Stimulated activated naive CD8-positive, alpha-beta T cell treated with anti-CD3 and anti-CD28 coated beads, Interleukin-15, amount 100 ng/mL, for 72 hours (primary cell): ENCODE measurements at regions not wholly inside any gene's neighbourhood (a gene's known extent, or its start where the extent isn't known, plus 50 kb on each side); places are given as distances from the start of the nearest gene placed in this dataset.
A peak's percentile ranks its signal among the peaks of the same experiment; 100 is the strongest.

Source experiments
- ATAC-seq: fragments of 150-1000 bp; cut with Tn5 transposase; 2 replicates; pipeline ENCODE4 v1.10.0; 2021; ENCODE audit warnings: mild to moderate bottlenecking, moderate library complexity
- DNase-seq, 2 donors: peaks; one replicate each; pipeline ENCODE4 v3.0.0; 2021 to 2022
- H3K27ac Mint-ChIP-seq, 2 donors: one replicate each; pipeline ENCODE4 v1.8.0; 2022; ENCODE audit warnings: mild to moderate bottlenecking in 2 of 2, mixed read lengths in 2 of 2, moderate library complexity in 2 of 2
- H3K27me3 Mint-ChIP-seq: one replicate; pipeline ENCODE4 v1.8.0; 2022; ENCODE audit warnings: mixed read lengths
- H3K4me1 Mint-ChIP-seq: one replicate; pipeline ENCODE4 v1.8.0; 2022; ENCODE audit warnings: mild to moderate bottlenecking, mixed read lengths
- H3K4me3 Mint-ChIP-seq, 2 donors: one replicate each; pipeline ENCODE4 v1.8.0; 2022; ENCODE audit warnings: mild to moderate bottlenecking in 2 of 2, mixed read lengths in 2 of 2, moderate library complexity in 1 of 2
- H3K9me3 Mint-ChIP-seq, 2 donors: one replicate each; pipeline ENCODE4 v1.8.0; 2022; ENCODE audit warnings: mixed read lengths in 2 of 2

DNA sequence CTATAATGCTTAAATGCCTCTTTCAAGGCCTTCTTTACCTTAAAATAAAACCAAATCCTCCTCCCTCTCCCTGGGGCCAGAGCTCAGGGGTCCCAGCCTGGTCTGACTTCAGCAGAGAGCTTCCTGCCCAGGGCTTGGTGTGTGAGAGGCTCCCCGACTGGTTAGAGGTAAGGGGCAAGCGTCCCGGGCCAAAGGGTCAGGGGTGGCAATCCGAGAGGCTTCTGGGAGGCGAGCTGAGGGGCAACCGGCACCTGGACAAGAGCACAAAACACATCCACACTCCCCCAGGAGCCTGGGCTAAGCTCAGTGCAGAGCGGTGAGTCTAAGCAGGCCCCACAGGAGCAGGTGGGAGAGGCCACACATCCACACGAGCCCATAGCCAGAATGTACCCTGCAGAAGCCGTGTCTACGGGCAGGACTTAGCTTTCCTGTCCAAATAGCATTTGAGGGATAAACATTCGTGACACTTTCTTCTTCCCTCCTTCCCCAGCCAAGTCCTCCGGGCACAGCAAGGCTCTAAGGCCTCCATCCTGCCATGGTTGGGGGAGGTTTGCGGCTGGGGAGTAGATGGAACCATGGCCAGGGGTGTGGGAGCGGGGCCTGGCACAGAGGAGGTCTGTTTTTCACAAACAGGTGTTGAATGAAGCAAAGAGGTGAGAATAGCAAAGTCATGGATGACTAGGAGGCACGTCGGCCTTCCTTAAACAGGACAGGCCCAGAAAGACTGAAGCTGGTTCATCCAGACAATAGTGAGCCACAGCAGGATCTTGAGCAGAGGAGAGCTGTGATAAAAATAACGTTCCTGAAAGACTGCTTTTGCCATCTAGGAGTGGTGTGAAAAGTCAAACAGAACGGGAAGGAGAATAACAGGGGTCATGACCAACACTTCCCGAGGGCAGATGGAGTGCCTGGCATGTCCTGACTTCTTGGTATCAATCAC, 98.7 kb upstream of the IQSEC1 start:
- no peak overlapping the region for H3K4me3 Mint-ChIP-seq
- DNase-seq (no peak), ATAC-seq (no peak)
- H3K27me3 Mint-ChIP-seq: no peaks in the 10 kb centered on the region
- no peaks in the 10 kb centered on the region for H3K9me3 Mint-ChIP-seq
- no peak overlapping the region for H3K27ac Mint-ChIP-seq
- H3K4me1 Mint-ChIP-seq: no peaks in the 10 kb centered on the region

DNA sequence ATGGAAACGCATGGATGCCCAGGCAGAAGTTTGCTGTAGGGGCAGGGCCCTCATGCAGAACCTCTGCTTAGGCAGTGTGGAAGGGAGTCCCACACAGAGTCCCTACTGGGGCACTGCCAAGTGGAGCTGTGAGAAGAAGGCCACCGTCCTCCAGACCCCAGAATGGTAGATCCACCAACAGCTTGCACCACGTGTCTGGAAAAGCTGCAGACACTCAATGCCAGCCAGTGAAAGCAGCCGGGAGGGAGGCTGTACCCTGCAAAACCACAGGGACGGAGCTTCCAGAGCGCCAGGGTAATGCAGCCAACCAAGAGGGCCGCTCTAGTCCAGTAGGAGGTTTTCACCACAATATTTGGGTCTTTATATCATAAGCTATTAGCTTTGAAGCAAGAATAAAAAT, 97.1 kb upstream of the IQSEC1 start:
- DNase-seq (no peak), ATAC-seq (no peak)
- Mint-ChIP-seq H3K4me1 (no peaks in the 10 kb centered on the region), H3K27ac (no peak overlapping the region), H3K9me3 (no peaks in the 10 kb centered on the region), H3K4me3 (no peak overlapping the region), H3K27me3 (no peaks in the 10 kb centered on the region)

DNA sequence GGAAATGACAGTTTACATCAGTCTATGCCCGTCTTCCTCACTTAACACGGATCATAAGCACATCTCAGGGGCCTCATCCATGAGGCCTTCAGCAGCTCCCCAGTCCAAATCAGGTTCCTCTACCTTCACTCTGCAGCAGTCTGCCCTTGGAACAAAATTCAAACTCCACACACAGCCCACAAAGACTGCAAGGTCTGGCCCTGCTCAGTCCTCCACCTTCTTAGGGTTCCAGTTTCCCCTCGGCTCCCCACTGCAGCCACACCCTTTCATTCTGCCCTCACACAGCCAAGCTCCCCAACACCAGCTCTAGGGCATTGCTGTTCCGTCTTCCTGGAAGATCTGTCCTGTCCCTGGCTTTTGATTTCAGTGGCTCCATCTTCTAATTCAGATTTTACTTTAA, 95.2 kb upstream of the IQSEC1 start:
- H3K9me3 Mint-ChIP-seq: no peaks in the 10 kb centered on the region
- H3K27me3 Mint-ChIP-seq: no peaks in the 10 kb centered on the region
- H3K27ac Mint-ChIP-seq: no peak overlapping the region
- no peak overlapping the region for H3K4me3 Mint-ChIP-seq
- no peaks in the 10 kb centered on the region for H3K4me1 Mint-ChIP-seq
- ATAC-seq (no peak), DNase-seq (no peak)

DNA sequence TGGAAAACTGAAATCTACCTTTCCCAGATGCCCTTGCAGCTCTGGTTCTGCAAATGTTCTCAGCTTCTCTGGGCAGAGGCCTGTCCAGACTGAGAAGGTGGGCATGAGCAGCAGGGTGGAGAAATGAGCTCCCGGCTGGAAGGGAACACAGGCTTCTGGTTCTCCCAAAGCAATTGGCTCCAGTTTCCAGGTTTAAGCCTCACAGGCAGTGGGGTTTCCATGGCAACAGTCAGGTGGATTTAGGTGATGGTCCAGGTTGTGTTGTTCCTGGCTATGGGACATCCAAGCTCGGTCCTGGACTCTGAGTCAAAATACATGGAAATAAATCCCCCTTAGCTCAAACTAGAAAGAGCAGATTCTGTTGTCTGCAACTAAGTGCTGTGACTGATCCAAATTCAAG, 94.6 kb upstream of the IQSEC1 start:
- Mint-ChIP-seq H3K9me3 (no peaks in the 10 kb centered on the region), H3K4me1 (no peaks in the 10 kb centered on the region), H3K27me3 (no peaks in the 10 kb centered on the region), H3K27ac (no peak overlapping the region), H3K4me3 (no peak overlapping the region)
- DNase-seq (no peak), ATAC-seq (no peak)

DNA sequence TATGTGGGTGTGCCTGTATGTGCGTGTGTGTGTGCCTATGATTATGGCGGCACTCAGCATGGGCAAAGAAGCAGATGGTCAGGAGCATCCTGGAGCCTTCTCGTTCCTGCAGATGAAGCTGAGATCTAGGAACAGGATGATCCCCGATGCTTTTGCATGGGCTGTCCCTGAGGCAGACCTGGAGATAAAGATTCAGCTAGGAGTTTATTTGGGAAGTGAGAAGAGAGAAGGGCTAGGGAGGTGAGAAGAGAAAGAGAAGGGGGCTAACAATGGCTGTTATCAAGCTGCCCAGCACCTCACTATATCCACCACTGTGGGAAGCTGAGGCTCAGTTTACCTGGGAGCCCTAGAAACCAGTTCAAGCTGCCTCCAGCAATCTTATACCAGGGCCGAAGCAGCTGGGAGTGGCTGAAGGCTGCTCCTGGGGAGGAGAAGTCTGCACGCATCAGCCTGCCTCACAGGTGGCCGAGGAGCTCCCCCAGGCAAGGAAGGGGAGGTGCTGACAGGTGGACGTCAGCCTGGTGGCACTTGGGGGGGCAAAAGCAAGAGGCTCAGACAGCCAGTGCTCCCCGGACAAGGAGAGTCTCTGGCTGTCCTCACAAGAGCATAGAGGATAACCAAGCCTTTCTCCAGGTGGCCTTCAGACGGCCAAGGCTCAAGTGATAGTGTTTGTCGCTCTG, 94.0 kb upstream of the IQSEC1 start:
- H3K4me3 Mint-ChIP-seq: no peak overlapping the region
- H3K27ac Mint-ChIP-seq: no peak overlapping the region

DNA sequence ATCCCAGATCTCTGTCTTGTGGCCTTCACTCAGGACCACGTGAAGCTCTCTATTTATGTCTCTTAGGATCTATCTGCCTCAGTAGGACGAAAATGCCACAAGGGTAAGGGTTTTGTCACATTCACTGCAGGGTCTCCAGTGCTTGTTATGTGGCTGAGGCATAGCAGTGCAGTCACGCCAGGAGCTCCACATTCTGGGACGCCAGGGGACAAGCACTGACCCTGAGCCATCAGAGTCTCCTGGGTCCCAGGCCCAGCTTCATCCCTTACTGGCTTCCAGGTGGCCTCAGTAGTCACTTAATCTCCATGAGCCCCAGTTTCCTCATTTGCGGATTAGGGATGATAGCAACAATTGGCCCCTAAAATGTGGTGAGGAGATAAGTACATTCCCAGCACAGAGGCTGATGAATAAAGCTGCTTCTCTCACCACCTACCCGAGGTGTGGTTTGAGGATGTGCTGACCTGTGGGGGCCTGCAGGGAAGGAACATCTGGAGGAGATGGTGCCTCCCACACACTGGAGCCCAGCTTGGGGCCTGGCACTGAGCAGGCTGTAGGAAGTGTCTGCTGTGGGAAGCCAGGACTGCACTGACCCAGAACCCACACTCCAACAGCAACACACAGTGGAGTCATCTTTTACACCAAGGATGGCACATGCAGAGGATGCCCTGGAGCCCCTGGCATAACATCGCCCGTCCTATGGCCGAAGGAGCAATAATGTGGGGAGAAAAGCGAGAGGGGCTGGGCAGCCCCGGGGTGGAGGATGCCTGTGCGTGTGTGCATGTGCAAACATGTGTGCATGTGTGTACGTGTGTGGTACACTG, 93.2 kb upstream of the IQSEC1 start:
- H3K27ac Mint-ChIP-seq: peak overlapping the region in 1 of 2 donors; percentile 16
- no peak for DNase-seq
- H3K4me1 Mint-ChIP-seq: no peaks in the 10 kb centered on the region
- H3K9me3 Mint-ChIP-seq: no peaks in the 10 kb centered on the region
- H3K4me3 Mint-ChIP-seq: no peak overlapping the region
- no peak for ATAC-seq
- no peaks in the 10 kb centered on the region for H3K27me3 Mint-ChIP-seq

More for the DNA sequence above, 94.0 kb upstream of the IQSEC1 start:
- Mint-ChIP-seq H3K9me3 (no peaks in the 10 kb centered on the region), H3K4me1 (no peaks in the 10 kb centered on the region), H3K27me3 (no peaks in the 10 kb centered on the region)
- ATAC-seq (no peak), DNase-seq (no peak)

DNA sequence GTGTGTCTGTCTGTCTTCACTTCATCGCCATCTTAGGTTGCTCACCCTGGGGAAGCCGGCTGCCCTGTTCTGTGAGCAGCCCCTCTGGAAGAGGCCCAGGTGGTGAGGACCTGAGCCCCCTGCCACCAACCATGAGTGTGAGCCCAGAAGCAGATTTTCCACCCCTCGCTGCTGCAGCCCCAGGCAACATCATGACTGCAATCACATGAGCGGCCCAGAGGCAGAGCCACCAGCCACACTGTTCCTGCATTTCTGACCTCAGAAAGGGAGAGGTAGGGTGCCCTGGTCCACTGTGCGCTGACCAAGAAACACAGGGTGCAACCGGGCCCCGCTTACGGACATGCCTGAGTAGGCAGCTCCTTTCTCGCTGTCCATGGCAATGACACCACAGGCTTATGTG, 92.3 kb upstream of the IQSEC1 start:
- Mint-ChIP-seq H3K27me3 (no peaks in the 10 kb centered on the region), H3K27ac (no peak overlapping the region), H3K9me3 (no peaks in the 10 kb centered on the region), H3K4me3 (no peak overlapping the region), H3K4me1 (no peaks in the 10 kb centered on the region)
- DNase-seq: no peak
- ATAC-seq: no peak

DNA sequence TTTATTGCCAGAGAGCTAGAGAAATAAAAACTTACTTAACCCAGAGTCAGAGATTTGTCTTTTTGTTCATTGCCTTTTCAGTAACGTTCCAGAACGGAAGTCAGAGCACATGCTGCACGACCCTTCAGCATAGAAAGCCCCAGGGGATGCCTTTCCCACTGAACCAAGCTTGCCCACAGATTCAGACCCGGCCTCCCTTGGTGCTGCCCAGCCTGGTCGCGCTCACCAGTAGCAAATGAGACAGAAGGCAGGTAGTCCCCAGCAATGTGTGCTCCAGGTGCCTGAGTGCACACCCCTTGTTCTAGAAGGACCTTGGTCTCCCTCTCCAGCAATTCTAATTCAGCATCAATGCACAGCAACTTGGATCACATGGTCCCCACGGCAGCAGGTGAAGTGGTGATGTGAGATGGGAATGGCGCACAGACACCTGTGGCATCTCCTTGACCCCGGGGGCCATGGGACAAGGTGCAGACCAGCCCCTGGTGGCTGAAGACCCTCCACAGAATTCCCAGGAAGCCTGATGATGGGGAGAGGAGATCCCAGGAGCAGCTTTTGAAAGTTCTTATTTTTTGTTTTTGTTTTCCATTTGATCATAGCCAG, 91.8 kb upstream of the IQSEC1 start:
- no peak for ATAC-seq
- Mint-ChIP-seq H3K27ac (peak overlapping the region in 1 of 2 donors; percentile 61), H3K27me3 (no peaks in the 10 kb centered on the region), H3K4me3 (no peak overlapping the region), H3K4me1 (no peaks in the 10 kb centered on the region), H3K9me3 (no peaks in the 10 kb centered on the region)
- no peak for DNase-seq

DNA sequence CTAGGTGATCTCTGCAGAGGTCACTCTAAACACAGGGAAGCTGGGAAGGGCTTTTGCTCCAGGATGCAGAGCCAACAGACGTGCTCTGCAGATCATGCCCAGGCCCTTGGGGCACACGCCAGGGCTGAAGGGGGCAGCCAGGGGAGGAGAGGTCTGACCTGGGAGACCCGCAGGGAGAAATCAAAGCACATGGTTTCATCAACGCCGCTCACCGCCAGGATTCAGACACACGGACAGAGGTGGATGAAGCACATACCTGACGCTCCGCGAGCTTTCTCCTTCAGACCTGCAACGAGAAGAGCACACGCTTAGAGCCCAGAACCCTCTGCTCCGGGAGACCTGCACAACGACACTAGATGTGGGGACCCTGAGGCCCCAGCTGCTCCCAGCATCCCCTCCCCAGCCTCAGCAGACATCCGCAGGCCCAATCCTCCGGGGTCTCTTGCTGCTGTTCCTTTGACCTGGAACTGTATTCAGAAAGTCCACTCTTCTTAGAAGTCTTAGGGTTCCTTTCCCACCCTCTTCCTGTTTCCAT, 90.7 kb upstream of the IQSEC1 start:
- no peaks in the 10 kb centered on the region for H3K4me1 Mint-ChIP-seq
- no peaks in the 10 kb centered on the region for H3K9me3 Mint-ChIP-seq
- ATAC-seq (no peak), DNase-seq (no peak)
- peak overlapping the region; percentile 2 to 31 for H3K27ac Mint-ChIP-seq
- no peaks in the 10 kb centered on the region for H3K27me3 Mint-ChIP-seq
- no peak overlapping the region for H3K4me3 Mint-ChIP-seq

DNA sequence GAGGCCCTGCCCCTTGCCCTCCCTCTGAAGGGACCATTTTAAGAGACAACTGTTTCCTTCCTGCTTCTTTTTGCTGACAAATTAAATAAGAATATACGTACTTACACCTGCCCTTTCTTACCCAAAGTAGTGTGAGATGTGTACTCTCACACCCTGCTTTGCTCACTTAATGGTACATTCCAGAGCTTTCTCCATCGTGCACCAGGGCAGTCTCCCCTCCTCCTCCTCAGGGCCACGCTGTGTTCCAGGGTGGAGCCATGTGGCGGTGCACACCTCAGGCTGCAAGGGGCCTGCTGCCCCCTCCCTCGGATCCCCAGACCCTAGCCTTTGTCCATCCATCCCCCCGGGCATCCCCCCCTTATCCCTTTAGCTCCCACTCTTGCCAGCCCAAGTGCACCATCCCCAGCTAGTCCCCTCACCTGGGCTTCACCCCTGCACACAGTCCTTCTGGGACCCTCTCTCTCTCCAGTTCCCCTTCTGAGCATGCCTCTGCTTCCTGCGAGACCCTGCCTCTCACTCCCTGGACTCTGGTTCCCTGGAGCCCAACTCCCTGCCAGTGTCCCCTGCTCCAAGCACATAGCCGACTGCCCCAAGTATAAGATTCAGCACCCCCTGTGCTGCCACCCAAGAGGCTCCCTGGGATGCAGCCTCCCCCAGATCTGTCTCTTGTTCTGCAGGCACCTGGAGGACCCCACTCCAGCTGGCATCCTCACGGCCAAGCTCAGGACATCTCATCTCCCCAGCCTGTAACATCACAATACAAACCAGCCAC, 89.5 kb upstream of the IQSEC1 start:
- H3K9me3 Mint-ChIP-seq: no peaks in the 10 kb centered on the region
- ATAC-seq (no peak), DNase-seq (no peak)
- H3K4me3 Mint-ChIP-seq: no peak overlapping the region
- no peaks in the 10 kb centered on the region for H3K4me1 Mint-ChIP-seq
- H3K27me3 Mint-ChIP-seq: no peaks in the 10 kb centered on the region
- H3K27ac Mint-ChIP-seq: no peak overlapping the region

DNA sequence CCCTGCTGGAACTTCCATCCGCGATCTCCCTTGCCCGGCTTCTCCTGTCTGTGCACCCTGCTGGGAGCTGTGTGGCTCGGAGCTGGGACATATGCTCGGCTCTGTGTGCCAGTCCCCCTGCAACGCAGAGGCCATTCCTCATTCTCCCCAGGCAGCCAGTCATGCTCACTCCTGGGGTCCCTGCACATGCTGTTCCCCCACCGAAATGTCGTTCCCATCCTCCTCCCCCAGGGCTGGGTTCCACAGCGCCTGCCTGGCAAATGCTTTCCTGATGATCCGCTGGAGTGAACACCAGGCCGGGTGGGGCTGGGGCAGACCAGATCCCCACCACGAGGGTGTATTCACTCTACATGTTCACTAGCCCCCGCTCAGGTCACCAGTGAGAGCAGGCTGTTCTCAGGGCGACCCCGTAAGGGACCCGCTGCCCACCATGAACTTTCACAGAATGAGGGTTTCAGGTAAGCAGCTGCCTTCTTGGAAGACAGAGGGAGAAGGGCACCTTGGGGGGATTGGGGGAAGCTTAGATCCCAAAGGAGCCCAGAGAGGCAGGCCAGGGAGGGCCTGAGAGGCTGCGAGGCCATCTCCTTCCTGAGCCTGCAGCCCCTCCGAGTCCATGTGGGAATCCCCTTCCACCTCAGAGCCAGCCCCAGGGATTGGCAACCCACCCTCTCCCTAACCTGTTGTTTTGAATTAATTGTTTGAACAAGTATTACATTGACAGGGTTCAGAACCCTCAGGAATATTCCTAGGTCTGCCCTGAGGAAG, 88.7 kb upstream of the IQSEC1 start:
- Mint-ChIP-seq H3K4me1 (no peaks in the 10 kb centered on the region), H3K9me3 (no peaks in the 10 kb centered on the region), H3K27me3 (no peaks in the 10 kb centered on the region), H3K27ac (no peak overlapping the region), H3K4me3 (no peak overlapping the region)
- DNase-seq: no peak
- no peak for ATAC-seq

DNA sequence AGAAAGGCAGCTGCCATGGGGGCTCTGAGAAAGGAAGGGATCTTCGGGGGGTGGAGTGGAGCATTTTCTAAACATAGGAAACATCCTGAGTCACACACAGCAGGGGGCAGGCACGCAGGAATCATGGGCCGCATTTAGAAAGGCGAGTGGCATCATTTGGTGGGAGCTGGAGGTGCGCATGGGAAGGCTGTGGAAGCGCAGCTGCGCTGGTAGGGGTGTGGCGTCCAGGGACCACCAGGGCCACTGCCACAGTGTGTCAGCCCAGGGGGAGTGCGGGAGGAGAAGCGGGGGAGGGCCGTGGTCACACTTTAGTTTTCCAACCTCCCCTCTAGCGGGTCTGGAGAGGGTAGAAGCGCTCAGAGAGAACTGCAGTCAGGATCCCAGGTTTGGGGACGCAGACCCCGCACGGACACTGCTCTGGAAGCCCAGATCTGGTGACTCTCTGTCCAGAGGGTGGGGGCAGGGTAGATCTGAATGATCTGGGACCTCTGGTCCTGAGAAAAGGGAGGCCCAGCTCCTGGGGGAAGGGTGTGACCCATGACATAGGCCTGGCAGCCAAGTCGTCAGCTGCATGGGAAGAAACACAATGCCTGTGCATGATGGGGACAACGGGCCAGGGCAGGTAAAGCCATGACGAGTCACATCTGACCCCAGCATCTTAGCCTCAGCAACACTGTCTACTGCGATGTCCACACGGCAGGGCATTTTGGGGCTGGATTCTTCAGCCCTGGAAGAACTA, 88.0 kb upstream of the IQSEC1 start:
- Mint-ChIP-seq H3K4me3 (no peak overlapping the region), H3K27ac (no peak overlapping the region), H3K9me3 (peaks cover 4 to 6% of the 10 kb centered on the region in 2 donors), H3K27me3 (no peaks in the 10 kb centered on the region), H3K4me1 (no peaks in the 10 kb centered on the region)
- DNase-seq (no peak), ATAC-seq (no peak)

DNA sequence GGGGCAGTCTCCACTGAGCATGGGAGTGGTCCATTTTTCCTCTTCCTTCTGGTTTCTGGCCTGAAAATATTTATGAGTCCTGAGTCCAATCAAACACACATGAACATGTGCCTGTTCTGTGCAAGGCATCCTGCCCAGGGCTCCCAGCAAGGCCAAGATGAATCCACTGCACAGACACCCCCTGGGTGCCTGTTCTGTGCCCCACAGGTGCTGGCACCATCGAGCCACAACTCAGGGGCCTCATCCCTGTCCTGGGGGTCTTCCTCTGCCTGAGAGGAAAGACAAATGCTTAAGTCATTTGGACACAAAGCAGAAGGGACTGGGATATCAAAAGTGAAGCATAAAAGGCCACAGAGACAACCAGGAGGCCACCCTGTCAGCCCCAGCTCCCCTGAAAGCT, 87.4 kb upstream of the IQSEC1 start:
- DNase-seq (no peak), ATAC-seq (no peak)
- Mint-ChIP-seq H3K9me3 (peaks cover 5 to 9% of the 10 kb centered on the region in 2 donors), H3K27me3 (no peaks in the 10 kb centered on the region), H3K27ac (no peak overlapping the region), H3K4me1 (no peaks in the 10 kb centered on the region), H3K4me3 (no peak overlapping the region)
